ENCODE measurements at regions not wholly inside any gene's neighbourhood (a gene's known extent, or its start where the extent isn't known, plus 50 kb on each side); places are given as distances from the start of the nearest gene placed in this dataset.

- TF ChIP-seq MEF2A (IDR thresholded peaks at IDR 0.05; ENCODE audit: borderline replicate concordance, low read depth) (no peak), CTCF (IDR thresholded peaks at IDR 0.05) (no peak), POLR2AphosphoS5 (IDR thresholded peaks at IDR 0.05; ENCODE audit: low read depth, low read length) (no peak), REST (IDR thresholded peaks at IDR 0.05; ENCODE audit: low read depth, low read length) (no peak), ELF1 (IDR thresholded peaks at IDR 0.05) (no peak)
Measured at GRCh38 chr20:11242320-11242719, 568.5 kb upstream of the JAG1 start.
